GM12864 (cell line): ENCODE measurements at regions not wholly inside any gene's neighbourhood (a gene's known extent, or its start where the extent isn't known, plus 50 kb on each side); places are given as distances from the start of the nearest gene placed in this dataset.
A peak's percentile ranks its signal among the peaks of the same experiment; 100 is the strongest.
"Not testable (repeated sequence)": the region's sequence is repeated elsewhere in the genome, so short reads cannot be mapped to it uniquely, and the experiment has no call there.

Experiments used
- DNase-seq: peaks from one replicate; pipeline ENCODE4 v3.0.0-alpha.2; 2011; ENCODE audit warnings: low read depth
- H3K4me3 ChIP-seq: 2 replicates; pipeline ENCODE4 v1.5.1; 2011; ENCODE audit warnings: mild to moderate bottlenecking, low read depth, low read length, control low read depth
- CTCF ChIP-seq: IDR thresholded peaks from 2 replicates; pipeline ENCODE4 v1.5.1; 2011; ENCODE audit warnings: low read depth, mild to moderate bottlenecking, moderate library complexity, low read length, control low read depth, inconsistent platforms; ENCODE audit errors: missing control alignments

- no peak overlapping the region for H3K4me3 ChIP-seq
- TF ChIP-seq CTCF: no peak
- DNase-seq: no peak
Measured at GRCh38 chr14:71165121-71166031, 258.1 kb downstream of the PCNX1 start.

DNA sequence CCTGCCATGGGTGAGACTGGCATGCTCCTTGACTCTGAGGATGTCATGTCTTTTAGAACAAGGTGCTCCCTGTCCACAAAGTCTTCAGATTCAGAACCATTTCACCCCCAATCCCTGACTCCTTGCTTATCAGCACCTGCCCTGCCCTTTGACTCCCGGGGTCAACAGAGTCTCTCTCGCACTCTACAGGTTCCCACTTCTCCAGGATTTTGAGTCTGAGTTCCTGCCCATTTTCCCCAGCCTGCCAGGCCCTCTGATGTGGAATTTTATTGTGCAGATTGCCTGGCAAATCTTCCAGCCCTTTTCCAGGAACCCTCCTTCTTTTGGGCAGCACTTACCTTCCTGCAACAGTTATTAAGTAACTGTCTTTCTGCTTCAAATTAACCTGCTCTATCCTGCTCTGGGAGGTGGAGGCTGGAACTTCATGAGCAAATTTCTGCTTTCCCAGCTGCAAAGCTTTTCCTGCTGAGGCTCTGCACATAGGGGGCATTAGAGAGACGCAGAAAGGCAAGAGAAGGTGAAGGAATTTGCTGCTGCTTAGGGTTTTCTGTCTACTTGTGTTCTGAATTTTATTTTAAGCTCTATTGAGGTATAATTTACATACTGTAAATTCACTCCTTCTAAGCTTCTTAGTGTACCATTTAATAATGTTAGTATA, 259.1 kb downstream of the PCNX1 start:
- DNase-seq: no peak
- no peak overlapping the region for H3K4me3 ChIP-seq
- peak; percentile 54 for TF ChIP-seq CTCF

DNA sequence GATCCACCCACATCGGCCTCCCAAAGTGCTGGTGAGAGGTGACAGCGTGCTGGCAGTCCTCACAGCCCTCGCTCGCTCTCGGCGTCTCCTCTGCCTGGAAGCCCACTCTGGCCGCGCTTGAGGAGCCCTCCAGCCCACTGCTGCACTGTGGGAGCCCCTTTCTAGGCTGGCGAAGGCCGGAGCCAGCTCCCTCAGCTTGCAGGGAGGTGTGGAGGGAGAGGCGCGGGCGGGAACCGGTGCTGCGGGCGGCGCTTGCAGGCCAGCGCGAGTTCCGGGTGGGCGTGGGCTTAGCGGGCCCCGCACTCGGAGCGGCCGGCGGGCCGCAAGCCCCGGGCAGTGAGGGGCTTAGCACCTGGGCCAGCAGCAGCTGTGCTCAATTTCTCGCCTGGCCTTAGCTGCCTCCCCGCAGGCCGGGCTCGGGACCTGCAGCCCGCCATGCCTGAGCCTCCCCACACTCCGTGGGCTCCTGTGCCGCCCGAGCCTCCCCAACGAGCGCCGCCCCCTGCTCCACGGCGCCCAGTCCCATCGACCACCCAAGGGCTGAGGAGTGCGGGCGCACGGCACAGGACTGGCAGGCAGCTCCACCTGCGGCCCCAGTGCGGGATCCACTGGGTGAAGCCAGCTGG, 260.2 kb downstream of the PCNX1 start:
- not testable (repeated sequence) for DNase-seq, H3K4me3 ChIP-seq

DNA sequence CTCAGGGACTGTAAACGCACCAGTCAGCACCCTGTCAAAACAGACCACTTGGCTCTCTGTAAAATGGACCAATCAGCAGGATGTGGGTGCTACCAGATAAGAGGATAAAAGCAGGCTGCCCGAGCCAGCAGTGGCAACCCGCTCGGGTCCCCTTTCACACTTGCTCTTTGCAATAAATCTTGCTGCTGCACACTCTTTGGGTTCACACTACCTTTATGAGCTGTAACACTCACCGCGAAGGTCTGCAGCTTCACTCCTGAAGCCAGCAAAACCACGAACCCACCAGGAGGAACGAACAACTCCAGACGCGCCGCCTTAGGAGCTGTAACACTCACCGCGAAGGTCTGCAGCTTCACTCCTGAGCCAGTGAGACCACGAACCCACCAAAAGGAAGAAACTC, 260.9 kb downstream of the PCNX1 start:
- H3K4me3 ChIP-seq: peak overlapping the region; percentile 57
- not testable (repeated sequence) for DNase-seq

GRCh38 chr14:71168564-71169427, 261.5 kb downstream of the PCNX1 start:
- no peak for TF ChIP-seq CTCF
- peak; percentile 39 for DNase-seq
- peak overlapping the region; percentile 57 for H3K4me3 ChIP-seq

DNA sequence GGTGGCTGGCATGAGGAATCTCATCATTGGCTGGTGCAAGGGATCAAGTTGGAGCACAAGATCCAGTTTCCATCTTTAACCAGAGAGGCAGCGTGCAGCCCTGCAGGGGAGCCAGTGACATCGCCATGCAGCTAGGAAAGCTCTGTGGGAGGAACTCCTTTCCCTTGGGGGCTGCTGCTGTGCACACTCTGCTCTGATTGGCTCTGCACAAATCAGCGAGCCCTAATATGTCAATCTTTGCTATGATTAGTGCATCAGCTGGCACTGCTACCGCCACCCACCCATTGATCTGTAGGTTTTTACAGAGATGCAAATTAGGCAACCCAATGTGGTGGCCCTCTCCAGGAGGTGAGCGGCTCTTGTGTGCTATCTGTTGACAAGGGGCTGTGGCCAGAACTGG, 262.6 kb downstream of the PCNX1 start:
- TF ChIP-seq CTCF: no peak
- DNase-seq: no peak
- H3K4me3 ChIP-seq: no peak overlapping the region

- no peak for DNase-seq
- no peak overlapping the region for H3K4me3 ChIP-seq
- TF ChIP-seq CTCF: no peak
Measured at GRCh38 chr14:71175491-71175890, 268.2 kb downstream of the PCNX1 start.
